Liver (tissue), 8 donors: ENCODE measurements at regions not wholly inside any gene's neighbourhood (a gene's known extent, or its start where the extent isn't known, plus 50 kb on each side); places are given as distances from the start of the nearest gene placed in this dataset.

Experiments
- DNase-seq: peaks from one replicate; pipeline ENCODE4 v3.0.0-alpha.2; 2017; ENCODE audit warnings: low spot score
- H3K27ac ChIP-seq, 2 donors: one replicate each; pipeline ENCODE4 v1.7.0; 2013; ENCODE audit warnings: inconsistent platforms in 2 of 2, low read length in 2 of 2, control low read depth in 1 of 2, low read depth in 1 of 2, mild to moderate bottlenecking in 1 of 2
- H3K27me3 ChIP-seq, 4 donors: one replicate each; pipeline versions ENCODE4 v1.6.1 to v1.7.0; 2013; ENCODE audit warnings: low read length in 3 of 4, inconsistent platforms in 1 of 4, mild to moderate bottlenecking in 1 of 4, moderate library complexity in 1 of 4; ENCODE audit not compliant: control insufficient read depth in 4 of 4, insufficient read depth in 4 of 4
- H3K36me3 ChIP-seq, 4 donors: one replicate each; pipeline versions ENCODE4 v1.6.1 to v1.7.0; 2013; ENCODE audit warnings: low read length in 3 of 4, mild to moderate bottlenecking in 3 of 4, low read depth in 1 of 4, moderate library complexity in 1 of 4; ENCODE audit not compliant: control insufficient read depth in 4 of 4, insufficient read depth in 3 of 4
- H3K4me1 ChIP-seq, 4 donors: one replicate each; pipeline versions ENCODE4 v1.6.1 to v1.7.0; 2013; ENCODE audit warnings: low read length in 3 of 4, mild to moderate bottlenecking in 3 of 4, moderate library complexity in 1 of 4; ENCODE audit not compliant: control insufficient read depth in 4 of 4, insufficient read depth in 4 of 4
- H3K4me3 ChIP-seq, 3 donors: one replicate each; pipeline versions ENCODE4 v1.6.1 to v1.7.0; 2013; ENCODE audit warnings: low read length in 3 of 3, control low read depth in 1 of 3, low read depth in 1 of 3, mild to moderate bottlenecking in 1 of 3
- H3K9ac ChIP-seq, 2 donors: one replicate each; pipeline ENCODE4 v1.7.0; 2013; ENCODE audit warnings: low read length in 2 of 2, mild to moderate bottlenecking in 2 of 2, moderate library complexity in 2 of 2, control low read depth in 1 of 2, low read depth in 1 of 2
- H3K9me3 ChIP-seq, 4 donors: one replicate each; pipeline versions ENCODE4 v1.6.1 to v1.7.0; 2013; ENCODE audit warnings: low read length in 3 of 4; ENCODE audit not compliant: control insufficient read depth in 4 of 4
- ATF3 ChIP-seq: IDR thresholded peaks from 2 replicates; pipeline ENCODE4 v1.6.1; 2016; ENCODE audit warnings: antibody characterized with exemption
- FOXA1 ChIP-seq: IDR thresholded peaks from 2 replicates; pipeline ENCODE4 v1.6.1; 2016; ENCODE audit warnings: antibody characterized with exemption
- FOXA2 ChIP-seq: IDR thresholded peaks from 2 replicates; pipeline ENCODE4 v1.6.1; 2016; ENCODE audit warnings: antibody characterized with exemption
- HNF4A ChIP-seq, 2 donors: conservative IDR thresholded peaks; 2 replicates each; pipeline ENCODE4 v1.6.1; 2016; ENCODE audit warnings: antibody characterized with exemption in 2 of 2, mild to moderate bottlenecking in 2 of 2
- HNF4G ChIP-seq: IDR thresholded peaks from 2 replicates; pipeline ENCODE4 v1.6.1; 2016; ENCODE audit warnings: antibody characterized with exemption
- JUND ChIP-seq, 2 donors: IDR thresholded peaks; 2 replicates each; pipeline ENCODE4 v1.6.1; 2016; ENCODE audit warnings: antibody characterized with exemption in 2 of 2
- RAD21 ChIP-seq, 2 donors: IDR thresholded peaks; 2 replicates each; pipeline ENCODE4 v1.6.1; 2016; ENCODE audit warnings: antibody characterized with exemption in 2 of 2, mild to moderate bottlenecking in 2 of 2
- SP1 ChIP-seq: IDR thresholded peaks from 2 replicates; pipeline ENCODE4 v1.6.1; 2018; ENCODE audit warnings: antibody characterized with exemption, mild to moderate bottlenecking
- TAF1 ChIP-seq: conservative IDR thresholded peaks from 2 replicates; pipeline ENCODE4 v1.6.1; 2016; ENCODE audit warnings: antibody characterized with exemption, mild to moderate bottlenecking
- YY1 ChIP-seq: IDR thresholded peaks from 2 replicates; pipeline ENCODE4 v1.6.1; 2016; ENCODE audit warnings: antibody characterized with exemption, mild to moderate bottlenecking
- WGBS: extraction: QIAGEN DNeasy Blood & Tissue Kit; methylation state at CpG from one replicate; pipeline ENCODE4 v1.1.7; 2013; 5-methylcytosine and 5-hydroxymethylcytosine counted together
- TF ChIP-seq, protein P1 (sequence below): IDR thresholded peaks from 2 replicates; pipeline ENCODE4 v1.6.1; 2016; ENCODE audit warnings: antibody characterized with exemption, mild to moderate bottlenecking
- TF ChIP-seq, protein P2 (sequence below): fragments of 150-350 bp; IDR thresholded peaks from 2 replicates; pipeline ENCODE4 v1.5.1; 2017; ENCODE audit warnings: improper control_type of control experiment, low read depth, low read length; ENCODE audit not compliant: missing input control
- donor health status: healthy.
- donor health status: healthy.
- donor health status: healthy.
- donor health status: healthy.
- donor health status: healthy.

- Histone ChIP-seq H3K36me3 (no peaks in the 10 kb centered on the region), H3K27ac (no peak overlapping the region), H3K4me1 (no peaks in the 10 kb centered on the region), H3K4me3 (no peak overlapping the region), H3K9me3 (no peaks in the 10 kb centered on the region), H3K27me3 (no peaks in the 10 kb centered on the region), H3K9ac (no peak overlapping the region)
- peak in 1 of 2 donors; percentile 4 for TF ChIP-seq HNF4A (conservative IDR thresholded peaks at IDR 0.05)
- TF ChIP-seq HNF4G: no peak
- DNase-seq: no peak
- WGBS: 65% methylated on average over 6 of the region's 6 CpGs
Observed at GRCh38 chr6:867378-867777, 174.4 kb upstream of the EXOC2 start.

DNA sequence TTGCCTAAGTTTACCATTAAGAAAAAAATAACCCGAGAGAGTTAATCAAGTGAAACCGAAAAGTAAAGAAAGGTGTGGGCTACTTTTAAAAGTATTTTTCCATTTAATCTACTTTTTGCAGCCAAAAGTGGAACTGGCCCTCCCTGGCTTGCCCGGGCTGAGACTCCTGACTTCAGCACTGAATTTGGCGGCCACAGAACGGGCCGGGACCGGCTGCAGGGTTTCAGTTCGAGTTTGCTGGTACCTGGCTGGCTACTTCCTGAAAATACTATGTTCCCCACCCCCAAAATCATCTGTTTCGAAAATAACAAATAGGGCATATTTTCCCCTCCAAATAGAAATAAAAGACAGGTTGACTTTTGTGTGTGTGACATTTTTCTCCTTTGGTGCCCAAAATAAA, 173.4 kb upstream of the EXOC2 start:
- H3K27me3 ChIP-seq: no peaks in the 10 kb centered on the region
- no peaks in the 10 kb centered on the region for H3K36me3 ChIP-seq
- no peak overlapping the region for H3K9ac ChIP-seq
- H3K4me1 ChIP-seq: no peaks in the 10 kb centered on the region
- H3K4me3 ChIP-seq: no peak overlapping the region
- 79% methylated on average over 9 of the region's 9 CpGs for WGBS
- DNase-seq: no peak
- no peak overlapping the region for H3K27ac ChIP-seq
- no peak for TF ChIP-seq SP1
- no peak for TF ChIP-seq HNF4G
- no peak for TF ChIP-seq TAF1
- no peak for TF ChIP-seq HNF4A (conservative IDR thresholded peaks at IDR 0.05)
- no peak for TF ChIP-seq FOXA2
- TF ChIP-seq YY1: no peak
- TF ChIP-seq JUND (IDR thresholded peaks at IDR 0.05): no peak
- TF ChIP-seq, protein P1, sequence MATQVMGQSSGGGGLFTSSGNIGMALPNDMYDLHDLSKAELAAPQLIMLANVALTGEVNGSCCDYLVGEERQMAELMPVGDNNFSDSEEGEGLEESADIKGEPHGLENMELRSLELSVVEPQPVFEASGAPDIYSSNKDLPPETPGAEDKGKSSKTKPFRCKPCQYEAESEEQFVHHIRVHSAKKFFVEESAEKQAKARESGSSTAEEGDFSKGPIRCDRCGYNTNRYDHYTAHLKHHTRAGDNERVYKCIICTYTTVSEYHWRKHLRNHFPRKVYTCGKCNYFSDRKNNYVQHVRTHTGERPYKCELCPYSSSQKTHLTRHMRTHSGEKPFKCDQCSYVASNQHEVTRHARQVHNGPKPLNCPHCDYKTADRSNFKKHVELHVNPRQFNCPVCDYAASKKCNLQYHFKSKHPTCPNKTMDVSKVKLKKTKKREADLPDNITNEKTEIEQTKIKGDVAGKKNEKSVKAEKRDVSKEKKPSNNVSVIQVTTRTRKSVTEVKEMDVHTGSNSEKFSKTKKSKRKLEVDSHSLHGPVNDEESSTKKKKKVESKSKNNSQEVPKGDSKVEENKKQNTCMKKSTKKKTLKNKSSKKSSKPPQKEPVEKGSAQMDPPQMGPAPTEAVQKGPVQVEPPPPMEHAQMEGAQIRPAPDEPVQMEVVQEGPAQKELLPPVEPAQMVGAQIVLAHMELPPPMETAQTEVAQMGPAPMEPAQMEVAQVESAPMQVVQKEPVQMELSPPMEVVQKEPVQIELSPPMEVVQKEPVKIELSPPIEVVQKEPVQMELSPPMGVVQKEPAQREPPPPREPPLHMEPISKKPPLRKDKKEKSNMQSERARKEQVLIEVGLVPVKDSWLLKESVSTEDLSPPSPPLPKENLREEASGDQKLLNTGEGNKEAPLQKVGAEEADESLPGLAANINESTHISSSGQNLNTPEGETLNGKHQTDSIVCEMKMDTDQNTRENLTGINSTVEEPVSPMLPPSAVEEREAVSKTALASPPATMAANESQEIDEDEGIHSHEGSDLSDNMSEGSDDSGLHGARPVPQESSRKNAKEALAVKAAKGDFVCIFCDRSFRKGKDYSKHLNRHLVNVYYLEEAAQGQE: no peak
- TF ChIP-seq, protein P2, sequence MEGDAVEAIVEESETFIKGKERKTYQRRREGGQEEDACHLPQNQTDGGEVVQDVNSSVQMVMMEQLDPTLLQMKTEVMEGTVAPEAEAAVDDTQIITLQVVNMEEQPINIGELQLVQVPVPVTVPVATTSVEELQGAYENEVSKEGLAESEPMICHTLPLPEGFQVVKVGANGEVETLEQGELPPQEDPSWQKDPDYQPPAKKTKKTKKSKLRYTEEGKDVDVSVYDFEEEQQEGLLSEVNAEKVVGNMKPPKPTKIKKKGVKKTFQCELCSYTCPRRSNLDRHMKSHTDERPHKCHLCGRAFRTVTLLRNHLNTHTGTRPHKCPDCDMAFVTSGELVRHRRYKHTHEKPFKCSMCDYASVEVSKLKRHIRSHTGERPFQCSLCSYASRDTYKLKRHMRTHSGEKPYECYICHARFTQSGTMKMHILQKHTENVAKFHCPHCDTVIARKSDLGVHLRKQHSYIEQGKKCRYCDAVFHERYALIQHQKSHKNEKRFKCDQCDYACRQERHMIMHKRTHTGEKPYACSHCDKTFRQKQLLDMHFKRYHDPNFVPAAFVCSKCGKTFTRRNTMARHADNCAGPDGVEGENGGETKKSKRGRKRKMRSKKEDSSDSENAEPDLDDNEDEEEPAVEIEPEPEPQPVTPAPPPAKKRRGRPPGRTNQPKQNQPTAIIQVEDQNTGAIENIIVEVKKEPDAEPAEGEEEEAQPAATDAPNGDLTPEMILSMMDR: no peak
- TF ChIP-seq FOXA1: no peak
- no peak for TF ChIP-seq RAD21 (IDR thresholded peaks at IDR 0.05)
- TF ChIP-seq ATF3: no peak
- H3K9me3 ChIP-seq: no peaks in the 10 kb centered on the region

DNA sequence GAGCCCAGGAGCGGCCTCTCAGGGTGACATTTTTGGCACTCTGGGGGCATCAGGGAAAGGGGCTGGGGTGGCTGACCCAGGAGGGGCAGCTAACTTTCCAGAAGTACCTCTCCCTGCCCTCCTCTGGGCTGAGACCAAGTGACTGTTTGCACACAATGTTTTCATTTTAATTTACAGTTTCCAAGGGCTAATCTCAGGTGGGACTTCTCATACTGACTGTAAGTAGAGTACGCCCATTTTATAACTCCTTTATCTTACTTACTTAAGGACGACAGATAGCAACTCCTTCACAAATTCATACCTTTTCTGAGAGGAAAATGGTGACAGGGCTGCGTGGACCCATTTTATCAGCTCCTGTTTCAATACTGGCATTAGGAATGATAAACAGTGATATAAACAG, 172.9 kb upstream of the EXOC2 start:
- Histone ChIP-seq H3K4me3 (no peak overlapping the region), H3K9ac (no peak overlapping the region), H3K27me3 (no peaks in the 10 kb centered on the region), H3K27ac (no peak overlapping the region), H3K9me3 (no peaks in the 10 kb centered on the region), H3K36me3 (no peaks in the 10 kb centered on the region), H3K4me1 (no peaks in the 10 kb centered on the region)
- DNase-seq: no peak
- no peak for TF ChIP-seq FOXA2
- WGBS: 88% methylated on average over 4 of the region's 4 CpGs
